NCI-H748 (cell line): ENCODE measurements at regions not wholly inside any gene's neighbourhood (a gene's known extent, or its start where the extent isn't known, plus 50 kb on each side); places are given as distances from the start of the nearest gene placed in this dataset.
"Not testable (repeated sequence)": the region's sequence is repeated elsewhere in the genome, so short reads cannot be mapped to it uniquely, and the experiment has no call there.

Experiments
- DNase-seq: peaks from one replicate; lab custom pipeline; 2025; ENCODE audit not compliant: unreplicated experiment; lab: John Stamatoyannopoulos, UW

- DNase-seq: peak; percentile 32
Measured at GRCh38 chr20:22529150-22530019, 55.0 kb downstream of the FOXA2 start.

GRCh38 chr20:22526512-22527012, 57.8 kb downstream of the FOXA2 start:
- no peak for DNase-seq

- no peak for DNase-seq
Measured at GRCh38 chr20:22525821-22526220, 58.6 kb downstream of the FOXA2 start.

GRCh38 chr20:22525069-22525820, 59.1 kb downstream of the FOXA2 start:
- DNase-seq: no peak

- DNase-seq: no peak
Measured at GRCh38 chr20:22524393-22525015, 59.9 kb downstream of the FOXA2 start.

GRCh38 chr20:22523499-22524392, 60.6 kb downstream of the FOXA2 start:
- no peak for DNase-seq

GRCh38 chr20:22523128-22523498, 61.3 kb downstream of the FOXA2 start:
- DNase-seq: no peak

GRCh38 chr20:22522701-22523100, 61.7 kb downstream of the FOXA2 start:
- DNase-seq: no peak

GRCh38 chr20:22521940-22522339, 62.4 kb downstream of the FOXA2 start:
- DNase-seq: not testable (repeated sequence)

- no peak for DNase-seq
Measured at GRCh38 chr20:22520381-22520780, 64.0 kb downstream of the FOXA2 start.

- peak; percentile 46 for DNase-seq
Measured at GRCh38 chr20:22515264-22515663, 69.1 kb downstream of the FOXA2 start.

- no peak for DNase-seq
Measured at GRCh38 chr20:22513574-22513973, 70.8 kb downstream of the FOXA2 start.

GRCh38 chr20:22512911-22513489, 71.4 kb downstream of the FOXA2 start:
- DNase-seq: peak; percentile 38

- peak; percentile 98 for DNase-seq
Measured at GRCh38 chr20:22511943-22512910, 72.1 kb downstream of the FOXA2 start.

GRCh38 chr20:22509843-22510147, 74.6 kb downstream of the FOXA2 start:
- no peak for DNase-seq

- no peak for DNase-seq
Measured at GRCh38 chr20:22509090-22509842, 75.1 kb downstream of the FOXA2 start.

- DNase-seq: no peak
Measured at GRCh38 chr20:22508426-22508825, 75.9 kb downstream of the FOXA2 start.

- no peak for DNase-seq
Measured at GRCh38 chr20:22507240-22507961, 77.0 kb downstream of the FOXA2 start.
